ENCODE measurements at regions not wholly inside any gene's neighbourhood (a gene's known extent, or its start where the extent isn't known, plus 50 kb on each side); places are given as distances from the start of the nearest gene placed in this dataset.
A peak's percentile ranks its signal among the peaks of the same experiment; 100 is the strongest.

DNA sequence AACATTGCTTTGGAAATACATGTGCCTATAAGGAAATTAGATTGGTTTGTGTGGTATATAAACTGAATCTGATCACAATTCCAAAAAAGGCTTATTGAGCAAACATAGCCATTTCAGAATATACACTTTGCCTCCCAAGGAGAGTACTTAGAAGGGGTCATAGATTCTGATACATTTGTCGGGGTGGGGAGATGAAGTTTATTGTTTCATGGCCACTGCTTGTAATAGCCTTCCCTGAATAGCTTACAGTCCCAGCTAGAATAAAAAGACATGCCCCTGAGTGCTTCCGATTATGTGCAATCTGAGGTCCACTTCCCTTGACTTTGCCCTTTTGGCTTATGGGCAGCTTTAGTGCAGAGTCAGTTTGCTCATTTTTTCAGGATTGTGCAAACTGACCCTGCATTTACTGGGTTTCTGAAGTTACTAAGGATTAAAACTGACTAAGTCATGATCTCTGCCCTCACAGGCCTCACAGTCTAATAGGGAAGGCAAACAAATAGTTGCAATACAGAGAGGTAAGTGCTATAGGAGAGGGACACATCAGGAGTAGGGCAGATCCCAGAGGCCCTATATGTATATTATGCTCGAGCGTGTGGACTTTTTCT, 184.2 kb downstream of the BLID start (continued):
- TF ChIP-seq ZNF503 (CRISPR knock-in tag; IDR thresholded peaks at IDR 0.05) = peak; percentile 92
- peak; percentile 81; the same call in 1 of the 2 replicates for TF ChIP-seq HIC2 (CRISPR knock-in tag; IDR thresholded peaks at IDR 0.05; ENCODE audit: low read depth)
- TF ChIP-seq, protein P1, sequence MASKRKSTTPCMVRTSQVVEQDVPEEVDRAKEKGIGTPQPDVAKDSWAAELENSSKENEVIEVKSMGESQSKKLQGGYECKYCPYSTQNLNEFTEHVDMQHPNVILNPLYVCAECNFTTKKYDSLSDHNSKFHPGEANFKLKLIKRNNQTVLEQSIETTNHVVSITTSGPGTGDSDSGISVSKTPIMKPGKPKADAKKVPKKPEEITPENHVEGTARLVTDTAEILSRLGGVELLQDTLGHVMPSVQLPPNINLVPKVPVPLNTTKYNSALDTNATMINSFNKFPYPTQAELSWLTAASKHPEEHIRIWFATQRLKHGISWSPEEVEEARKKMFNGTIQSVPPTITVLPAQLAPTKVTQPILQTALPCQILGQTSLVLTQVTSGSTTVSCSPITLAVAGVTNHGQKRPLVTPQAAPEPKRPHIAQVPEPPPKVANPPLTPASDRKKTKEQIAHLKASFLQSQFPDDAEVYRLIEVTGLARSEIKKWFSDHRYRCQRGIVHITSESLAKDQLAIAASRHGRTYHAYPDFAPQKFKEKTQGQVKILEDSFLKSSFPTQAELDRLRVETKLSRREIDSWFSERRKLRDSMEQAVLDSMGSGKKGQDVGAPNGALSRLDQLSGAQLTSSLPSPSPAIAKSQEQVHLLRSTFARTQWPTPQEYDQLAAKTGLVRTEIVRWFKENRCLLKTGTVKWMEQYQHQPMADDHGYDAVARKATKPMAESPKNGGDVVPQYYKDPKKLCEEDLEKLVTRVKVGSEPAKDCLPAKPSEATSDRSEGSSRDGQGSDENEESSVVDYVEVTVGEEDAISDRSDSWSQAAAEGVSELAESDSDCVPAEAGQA (IDR thresholded peaks at IDR 0.05; ENCODE audit: low read depth) = no peak
- TF ChIP-seq, protein P1 (CRISPR knock-in tag; IDR thresholded peaks at IDR 0.05; ENCODE audit: borderline replicate concordance) = no peak
- TF ChIP-seq AKNA (CRISPR knock-in tag; IDR thresholded peaks at IDR 0.05; ENCODE audit: borderline replicate concordance) = no peak
- TF ChIP-seq SOX6 (IDR thresholded peaks at IDR 0.05) = no peak
- TF ChIP-seq SOX6 (CRISPR knock-in tag; IDR thresholded peaks at IDR 0.05) = peak; percentile 94
- TF ChIP-seq HOMEZ (CRISPR knock-in tag; IDR thresholded peaks at IDR 0.05; ENCODE audit: low read depth) = peak; percentile 91; the same call in 1 of the 2 replicates
- TF ChIP-seq ZMYM3 (CRISPR knock-in tag; IDR thresholded peaks at IDR 0.05) = peak; percentile 55; the same call in 1 of the 2 replicates
- no peak for TF ChIP-seq ZSCAN30 (CRISPR knock-in tag; IDR thresholded peaks at IDR 0.05)
- no peak for TF ChIP-seq TCF7L2 (IDR thresholded peaks at IDR 0.05; ENCODE audit: low read depth, low read length)
- no peak for TF ChIP-seq RFX1 (IDR thresholded peaks at IDR 0.05)

Data from HepG2 (cell line).